ENCODE measurements at regions not wholly inside any gene's neighbourhood (a gene's known extent, or its start where the extent isn't known, plus 50 kb on each side); places are given as distances from the start of the nearest gene placed in this dataset.

- no peak for TF ChIP-seq EZH2 (IDR thresholded peaks at IDR 0.05; ENCODE audit: insufficient read depth, poor library complexity, severe bottlenecking)
- TF ChIP-seq EZH2phosphoT487 (IDR thresholded peaks at IDR 0.05; ENCODE audit: insufficient read depth, low read depth) = no peak
Measured at GRCh38 chr7:152501506-152501905, 65.7 kb upstream of the KMT2C start.
